Choroid plexus epithelial cell (primary cell): ENCODE measurements at regions not wholly inside any gene's neighbourhood (a gene's known extent, or its start where the extent isn't known, plus 50 kb on each side); places are given as distances from the start of the nearest gene placed in this dataset.

Experiments
- DNase-seq: peaks from one replicate; pipeline ENCODE4 v3.0.0-alpha.2; 2010; ENCODE audit warnings: low read depth
- H3K4me3 ChIP-seq: 2 replicates; pipeline ENCODE4 v1.5.1; 2011; ENCODE audit warnings: low read depth, mild to moderate bottlenecking, control low read depth, low read length, moderate library complexity
- CTCF ChIP-seq: conservative IDR thresholded peaks from 2 replicates; pipeline ENCODE4 v1.5.1; 2011; ENCODE audit warnings: low read depth, mild to moderate bottlenecking, control low read depth, inconsistent platforms, low read length, moderate library complexity

- DNase-seq: no peak
- TF ChIP-seq CTCF: no peak
- H3K4me3 ChIP-seq: no peak overlapping the region
Measured at GRCh38 chr1:170402476-170403311, 129.3 kb upstream of the GORAB start.

GRCh38 chr1:170407138-170407537 is 124.8 kb upstream of the GORAB start:
- DNase-seq: no peak
- TF ChIP-seq CTCF: no peak

GRCh38 chr1:170407581-170407980 is 124.4 kb upstream of the GORAB start:
- no peak for DNase-seq
- H3K4me3 ChIP-seq: no peak overlapping the region
- TF ChIP-seq CTCF: no peak

More at GRCh38 chr1:170407138-170407537, 124.8 kb upstream of the GORAB start:
- H3K4me3 ChIP-seq: no peak overlapping the region

GRCh38 chr1:170410401-170411166 is 121.4 kb upstream of the GORAB start:
- no peak overlapping the region for H3K4me3 ChIP-seq
- TF ChIP-seq CTCF: no peak
- peak; percentile 90 for DNase-seq

GRCh38 chr1:170414989-170415709 is 116.8 kb upstream of the GORAB start:
- no peak for TF ChIP-seq CTCF
- peak; percentile 55 for DNase-seq
- no peak overlapping the region for H3K4me3 ChIP-seq

- no peak for TF ChIP-seq CTCF
- H3K4me3 ChIP-seq: no peak overlapping the region
- DNase-seq: no peak
Measured at GRCh38 chr1:170415710-170416372, 116.1 kb upstream of the GORAB start.
